ENCODE measurements at regions not wholly inside any gene's neighbourhood (a gene's known extent, or its start where the extent isn't known, plus 50 kb on each side); places are given as distances from the start of the nearest gene placed in this dataset.

GRCh38 chr7:16115374-16115773, 306.0 kb downstream of the CRPPA start:
- TF ChIP-seq CTCF (IDR thresholded peaks at IDR 0.05) (no peak), POLR2A (IDR thresholded peaks at IDR 0.05) (no peak)
